ENCODE measurements at regions not wholly inside any gene's neighbourhood (a gene's known extent, or its start where the extent isn't known, plus 50 kb on each side); places are given as distances from the start of the nearest gene placed in this dataset.

DNA sequence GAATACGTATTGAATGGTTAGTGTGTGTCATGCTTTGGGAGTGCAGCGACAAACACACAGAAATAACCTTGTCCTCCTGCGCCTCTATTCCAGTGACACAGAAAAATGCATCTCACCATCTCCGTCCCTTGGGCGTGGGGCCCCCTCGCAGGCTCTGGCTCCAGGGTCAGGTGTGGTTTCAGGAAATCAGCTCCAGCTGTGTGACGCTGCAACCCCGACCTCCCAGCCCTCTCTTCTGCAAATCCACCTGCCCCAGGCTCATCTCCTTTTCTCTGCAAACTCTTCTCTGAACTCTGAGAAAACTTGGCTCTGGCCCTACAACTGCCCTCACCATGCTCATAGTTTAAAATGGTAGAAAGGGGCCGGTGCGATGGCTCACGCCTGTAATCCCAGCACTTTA is 51.3 kb upstream of the ZNF536 start:
- TF ChIP-seq, protein P1, sequence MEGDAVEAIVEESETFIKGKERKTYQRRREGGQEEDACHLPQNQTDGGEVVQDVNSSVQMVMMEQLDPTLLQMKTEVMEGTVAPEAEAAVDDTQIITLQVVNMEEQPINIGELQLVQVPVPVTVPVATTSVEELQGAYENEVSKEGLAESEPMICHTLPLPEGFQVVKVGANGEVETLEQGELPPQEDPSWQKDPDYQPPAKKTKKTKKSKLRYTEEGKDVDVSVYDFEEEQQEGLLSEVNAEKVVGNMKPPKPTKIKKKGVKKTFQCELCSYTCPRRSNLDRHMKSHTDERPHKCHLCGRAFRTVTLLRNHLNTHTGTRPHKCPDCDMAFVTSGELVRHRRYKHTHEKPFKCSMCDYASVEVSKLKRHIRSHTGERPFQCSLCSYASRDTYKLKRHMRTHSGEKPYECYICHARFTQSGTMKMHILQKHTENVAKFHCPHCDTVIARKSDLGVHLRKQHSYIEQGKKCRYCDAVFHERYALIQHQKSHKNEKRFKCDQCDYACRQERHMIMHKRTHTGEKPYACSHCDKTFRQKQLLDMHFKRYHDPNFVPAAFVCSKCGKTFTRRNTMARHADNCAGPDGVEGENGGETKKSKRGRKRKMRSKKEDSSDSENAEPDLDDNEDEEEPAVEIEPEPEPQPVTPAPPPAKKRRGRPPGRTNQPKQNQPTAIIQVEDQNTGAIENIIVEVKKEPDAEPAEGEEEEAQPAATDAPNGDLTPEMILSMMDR (conservative IDR thresholded peaks at IDR 0.05; ENCODE audit: low read depth, low read length): no peak
- no peak for DNase-seq (ENCODE audit: low read depth)
- no peak overlapping the region for H3K4me3 ChIP-seq (ENCODE audit: low read length)

Data from retinal pigment epithelial cell (primary cell).